Endothelial cell of umbilical vein (primary cell): ENCODE measurements at regions not wholly inside any gene's neighbourhood (a gene's known extent, or its start where the extent isn't known, plus 50 kb on each side); places are given as distances from the start of the nearest gene placed in this dataset.

ENCODE experiments used
- BruUV-seq: library from RNA; stranded (reverse); fragments of 400-500 nt; replicated peaks from 2 replicates; lab custom pipeline; 2021; lab: Mats Ljungman, UMichigan
- CTCF ChIA-PET: fragments of 300-600, 350-600 bp; sonication (Branson Sonifier 250); formaldehyde crosslinking; loops from one replicate; lab custom pipeline; 2021; ENCODE audit warnings: antibody characterized with exemption, inconsistent platforms; lab: Charles Lee
- POLR2A ChIA-PET: fragments of 300-600, 350-600 bp; sonication (Branson Sonifier 250); formaldehyde crosslinking; loops from one replicate; lab custom pipeline; 2021; ENCODE audit warnings: antibody characterized with exemption, inconsistent platforms; lab: Charles Lee
- DNase-seq: peaks from one replicate; pipeline ENCODE4 v3.0.0-alpha.2; 2011; ENCODE audit warnings: low read depth, low spot score
- FAIRE-seq: peaks from 2 replicates; lab custom pipeline; 2011; peaks lifted over from hg19 to GRCh38; lab: Jason Lieb, UNC
- H2AFZ ChIP-seq: 2 replicates; pipeline ENCODE4 v1.6.0; 2012; ENCODE audit warnings: low read depth, low read length, control low read depth, inconsistent platforms
- H3K27ac ChIP-seq: 2 replicates; pipeline ENCODE4 v1.5.1; 2011; ENCODE audit warnings: low read depth, mild to moderate bottlenecking, control low read depth, low read length, moderate library complexity; ENCODE audit not compliant: insufficient read depth
- H3K27me3 ChIP-seq, 2 experiments: 2 replicates each; pipeline versions ENCODE4 v1.6.0 to v1.6.1; 2011; ENCODE audit warnings: low read length in 2 of 2, mixed read lengths in 1 of 2; ENCODE audit not compliant: control insufficient read depth in 2 of 2, insufficient read depth in 2 of 2
- H3K36me3 ChIP-seq, 2 experiments: 2 replicates in 1 of 2; 3 replicates in 1 of 2; pipeline ENCODE4 v1.5.1; 2011; ENCODE audit warnings: low read length in 2 of 2, mild to moderate bottlenecking in 1 of 2, moderate library complexity in 1 of 2; ENCODE audit not compliant: control insufficient read depth in 2 of 2, insufficient read depth in 2 of 2; ENCODE audit errors: extremely low read depth in 1 of 2
- H3K4me1 ChIP-seq: 3 replicates; pipeline ENCODE4 v1.5.1; 2011; ENCODE audit warnings: mild to moderate bottlenecking, low read length; ENCODE audit not compliant: control insufficient read depth, insufficient read depth; ENCODE audit errors: extremely low read depth
- H3K4me2 ChIP-seq: 2 replicates; pipeline ENCODE4 v1.6.1; 2011; ENCODE audit warnings: low read length, control low read depth, mixed read lengths; ENCODE audit not compliant: insufficient read depth
- H3K4me3 ChIP-seq, 3 experiments: fragments of 200-600 bp in 1 of 3; sonication (generic), shearing (Covaris generic) in 1 of 3; replicated peaks in 1 of 3; 2 replicates each; pipeline ENCODE4 v1.5.1; 2011 to 2016; ENCODE audit warnings: control low read depth in 3 of 3, low read length in 3 of 3, mild to moderate bottlenecking in 2 of 3, inconsistent platforms in 1 of 3, low read depth in 1 of 3, moderate library complexity in 1 of 3; ENCODE audit not compliant: insufficient read depth in 1 of 3
- H3K79me2 ChIP-seq: 2 replicates; pipeline ENCODE4 v1.6.0; 2012; ENCODE audit warnings: low read length, inconsistent platforms; ENCODE audit not compliant: control insufficient read depth, insufficient read depth
- H3K9ac ChIP-seq: replicated peaks from 2 replicates; pipeline ENCODE3; 2011; ENCODE audit warnings: low read length, control low read depth; ENCODE audit not compliant: insufficient read depth; ENCODE audit errors: extremely low read depth
- H3K9me1 ChIP-seq: replicated peaks from 3 replicates; pipeline ENCODE4 v1.6.0; 2011; ENCODE audit warnings: mild to moderate bottlenecking, low read length; ENCODE audit not compliant: control insufficient read depth, insufficient read depth; ENCODE audit errors: extremely low read depth
- H3K9me3 ChIP-seq: replicated peaks from 2 replicates; pipeline ENCODE4 v1.5.1; 2012; ENCODE audit warnings: low read length, inconsistent platforms; ENCODE audit not compliant: control insufficient read depth, insufficient read depth
- H4K20me1 ChIP-seq: replicated peaks from 2 replicates; pipeline ENCODE3; 2011; ENCODE audit warnings: mild to moderate bottlenecking, low read length; ENCODE audit not compliant: control insufficient read depth, insufficient read depth; ENCODE audit errors: extremely low read depth
- CTCF ChIP-seq, 2 donors: IDR thresholded peaks; 1 replicate in 1 of 2; 2 replicates in 1 of 2; pipeline ENCODE4 v1.5.1; 2011; ENCODE audit warnings: low read length in 2 of 2, mild to moderate bottlenecking in 2 of 2, moderate library complexity in 2 of 2, control low read depth in 1 of 2, inconsistent platforms in 1 of 2, low read depth in 1 of 2; ENCODE audit not compliant: insufficient read depth in 1 of 2; ENCODE audit errors: extremely low read depth in 1 of 2
- EZH2 ChIP-seq: IDR thresholded peaks from 2 replicates; pipeline ENCODE4 v1.6.1; 2012; ENCODE audit warnings: borderline replicate concordance, low read depth, mild to moderate bottlenecking, moderate library complexity, low read length, inconsistent platforms; ENCODE audit not compliant: severe bottlenecking
- FOS ChIP-seq: IDR thresholded peaks from 2 replicates; pipeline ENCODE4 v1.6.1; 2011; ENCODE audit warnings: mild to moderate bottlenecking, low read length, moderate library complexity, borderline replicate concordance; ENCODE audit not compliant: insufficient read depth
- GATA2 ChIP-seq: IDR thresholded peaks from 2 replicates; pipeline ENCODE4 v1.7.0; 2011; ENCODE audit warnings: low read depth, mild to moderate bottlenecking, moderate library complexity, mixed read lengths, low read length; ENCODE audit not compliant: insufficient read length, insufficient read depth
- JUN ChIP-seq: IDR thresholded peaks from 2 replicates; pipeline ENCODE4 v1.6.1; 2011; ENCODE audit warnings: borderline replicate concordance, low read depth; ENCODE audit not compliant: insufficient read length, insufficient read depth
- MAX ChIP-seq: IDR thresholded peaks from 2 replicates; pipeline ENCODE4 v1.6.1; 2011; ENCODE audit not compliant: insufficient read depth, insufficient read length
- MYC ChIP-seq: IDR thresholded peaks from one replicate; pipeline ENCODE4 v1.6.1; 2011; ENCODE audit warnings: mild to moderate bottlenecking, low read depth, low read length
- POLR2A ChIP-seq: IDR thresholded peaks from 2 replicates; pipeline ENCODE4 v1.6.1; 2012; ENCODE audit warnings: low read depth, mild to moderate bottlenecking, control low read depth, low read length
- POLR2AphosphoS5 ChIP-seq: IDR thresholded peaks from 2 replicates; pipeline ENCODE4 v1.6.1; 2012; ENCODE audit warnings: low read depth, mild to moderate bottlenecking, control low read depth, low read length, moderate library complexity; ENCODE audit not compliant: insufficient read depth
- dilution Hi-C: fragments of 300-500 bp; cut with MboI; formaldehyde crosslinking; loops from one replicate; pipeline ENCODE4 v1.15.0; 2019; ENCODE audit warnings: low sequenced_read_pairs; ENCODE audit not compliant: extremely low pct_ligation_motif_present
- intact Hi-C: fragments of 100-400 bp; cut with micrococcal nuclease; formaldehyde crosslinking; loops from one replicate; pipeline ENCODE4 v1.10.0; 2022

- Histone ChIP-seq H4K20me1 (no peaks in the 10 kb centered on the region), H3K27ac (no peak overlapping the region), H3K27me3 (peaks cover 0 to 3% of the 10 kb centered on the region in 2 experiments), H3K4me2 (no peak overlapping the region), H3K79me2 (no peaks in the 10 kb centered on the region), H3K4me3 (no peak overlapping the region), H3K9me3 (no peaks in the 10 kb centered on the region), H3K4me1 (no peaks in the 10 kb centered on the region), H3K36me3 (no peaks in the 10 kb centered on the region), H3K9me1 (no peaks in the 10 kb centered on the region), H3K9ac (no peak overlapping the region), H2AFZ (no peak overlapping the region)
- intact Hi-C loops = no loop called here
- CTCF ChIA-PET = no interaction called here
- POLR2A ChIA-PET = no interaction called here
- DNase-seq (no peak), FAIRE-seq (no peak)
- no peak for TF ChIP-seq JUN
- no peak for TF ChIP-seq CTCF (IDR thresholded peaks at IDR 0.05; ENCODE audit: extremely low read depth in 1 of 2, insufficient read depth in 1 of 2, low read depth in 1 of 2, low read length in 2 of 2)
- TF ChIP-seq GATA2 = no peak
- TF ChIP-seq MYC = no peak
- TF ChIP-seq MAX = no peak
- no peak for TF ChIP-seq POLR2A
- TF ChIP-seq POLR2AphosphoS5 = no peak
- TF ChIP-seq FOS = no peak
- no peak for TF ChIP-seq EZH2
- dilution Hi-C loops = no loop called here
- BruUV-seq = no TSS peak
Measured at GRCh38 chr13:77377016-77377415, 50.1 kb upstream of the MYCBP2 start.
